CD4-positive, alpha-beta T cell treated with Interleukin-15 for 4 hours (primary cell): ENCODE measurements at regions not wholly inside any gene's neighbourhood (a gene's known extent, or its start where the extent isn't known, plus 50 kb on each side); places are given as distances from the start of the nearest gene placed in this dataset.
"Not testable (repeated sequence)": the region's sequence is repeated elsewhere in the genome, so short reads cannot be mapped to it uniquely, and the experiment has no call there.

ENCODE experiments used
- DNase-seq: peaks from one replicate; pipeline ENCODE4 v3.0.0-alpha.2; 2020; ENCODE audit warnings: low spot score

DNA sequence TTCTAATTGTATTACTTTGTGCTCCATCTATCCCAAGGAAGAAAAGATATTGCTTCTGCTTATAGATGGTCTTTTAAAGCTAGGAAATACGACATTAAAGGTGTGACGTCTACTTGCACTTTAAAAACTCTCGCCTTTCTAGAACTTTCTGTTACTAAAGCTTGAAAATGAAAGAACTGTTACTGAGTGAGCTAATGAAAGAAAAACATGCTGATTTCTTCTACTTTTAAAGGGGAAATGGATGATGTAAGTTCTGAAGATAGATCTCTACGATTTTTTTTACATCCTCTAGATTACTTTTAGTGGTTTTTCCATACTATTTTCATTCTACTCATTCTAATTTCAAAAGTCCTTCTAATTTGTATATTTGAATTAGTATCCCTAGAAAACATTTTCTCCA, 387.5 kb downstream of the USP25 start:
- no peak for DNase-seq

DNA sequence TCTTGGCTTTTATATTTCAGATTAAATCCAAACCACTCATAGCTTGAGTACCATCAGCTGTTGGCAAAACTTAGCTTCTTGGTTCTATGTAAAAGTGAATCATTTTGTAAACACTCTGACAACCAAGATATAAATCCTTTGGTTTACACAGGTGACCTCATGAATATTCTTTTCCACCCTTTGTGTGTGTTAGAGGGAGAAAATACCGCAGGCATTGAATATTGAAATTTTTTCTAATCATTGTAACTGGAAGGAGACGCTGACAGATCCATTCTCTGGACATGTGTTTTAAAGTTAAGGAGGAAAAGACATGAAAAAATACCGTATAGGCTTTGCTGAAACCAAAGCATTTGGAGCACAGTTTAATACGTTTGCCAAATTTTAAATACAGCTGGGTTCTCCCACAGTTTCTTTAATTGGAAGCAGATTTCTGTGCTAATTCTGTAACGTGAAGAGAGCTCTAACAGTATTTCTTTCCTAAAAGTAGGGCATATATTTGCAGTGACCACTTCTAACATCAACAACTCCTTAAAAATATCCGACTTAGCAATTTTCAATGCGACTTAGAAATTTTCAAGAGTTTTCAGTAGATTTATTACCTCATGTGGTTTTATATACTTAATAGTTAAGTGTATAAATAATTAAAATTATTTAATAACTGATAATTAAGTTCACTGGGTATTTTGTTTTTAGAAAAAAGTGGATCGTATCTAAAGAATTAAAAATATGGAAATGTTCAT, 388.2 kb downstream of the USP25 start:
- no peak for DNase-seq

DNA sequence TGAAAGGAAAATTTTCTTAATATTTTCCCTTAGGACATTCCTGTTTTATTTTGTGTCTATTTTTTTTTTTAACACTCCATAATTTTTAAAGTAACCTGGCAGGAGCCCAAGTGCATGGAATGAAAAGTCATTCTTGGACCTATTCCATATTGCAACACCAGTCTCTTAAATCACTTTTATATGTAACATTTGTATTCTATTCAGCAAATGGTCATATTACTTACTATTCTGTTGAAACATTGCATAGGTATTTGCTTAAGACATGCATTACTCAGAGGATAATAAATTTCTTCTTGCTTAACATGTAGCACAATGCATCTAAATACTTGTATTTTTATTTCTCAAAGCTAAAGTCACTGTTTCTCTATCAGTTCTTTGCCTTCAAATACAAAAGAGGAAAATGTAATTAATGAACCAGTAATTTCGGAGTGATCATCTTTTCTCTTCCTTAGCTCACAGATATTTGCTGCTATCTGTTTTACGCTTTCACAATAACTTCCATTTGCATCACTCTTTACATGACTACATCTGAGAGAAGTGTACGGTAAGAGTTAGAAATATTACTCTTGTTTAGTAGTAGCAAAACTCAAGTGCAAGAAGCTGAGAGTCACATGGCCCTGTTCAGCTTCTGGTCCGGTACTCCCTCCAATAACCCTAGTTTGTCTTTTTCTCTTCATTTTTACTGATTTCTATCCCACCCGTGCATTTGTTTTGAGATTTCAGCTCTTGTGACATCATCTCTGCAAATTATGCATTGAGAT, 394.8 kb downstream of the USP25 start:
- no peak for DNase-seq

DNA sequence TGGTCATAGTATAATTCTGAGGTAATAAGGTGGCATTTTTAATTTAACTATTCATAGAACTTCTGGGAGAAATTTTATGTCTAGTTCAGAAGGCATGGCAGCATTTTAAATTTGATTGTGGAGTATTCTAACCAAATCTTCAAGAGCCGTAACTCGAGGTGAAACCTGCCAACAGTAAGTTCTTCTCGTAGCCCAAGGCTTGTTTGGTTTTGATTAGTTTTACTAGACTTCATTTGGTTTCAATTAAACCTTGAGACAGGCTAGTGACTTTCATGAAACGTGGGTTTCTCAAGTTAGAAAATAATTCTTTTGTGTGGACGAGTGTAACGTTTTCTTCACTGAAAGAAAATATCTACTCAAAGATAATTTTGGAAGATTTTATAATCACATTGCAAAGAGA, 395.5 kb downstream of the USP25 start:
- no peak for DNase-seq

GRCh38 chr21:16132453-16132852, 402.7 kb downstream of the USP25 start:
- DNase-seq: not testable (repeated sequence)

GRCh38 chr21:16133248-16133647, 403.5 kb downstream of the USP25 start:
- DNase-seq: no peak

DNA sequence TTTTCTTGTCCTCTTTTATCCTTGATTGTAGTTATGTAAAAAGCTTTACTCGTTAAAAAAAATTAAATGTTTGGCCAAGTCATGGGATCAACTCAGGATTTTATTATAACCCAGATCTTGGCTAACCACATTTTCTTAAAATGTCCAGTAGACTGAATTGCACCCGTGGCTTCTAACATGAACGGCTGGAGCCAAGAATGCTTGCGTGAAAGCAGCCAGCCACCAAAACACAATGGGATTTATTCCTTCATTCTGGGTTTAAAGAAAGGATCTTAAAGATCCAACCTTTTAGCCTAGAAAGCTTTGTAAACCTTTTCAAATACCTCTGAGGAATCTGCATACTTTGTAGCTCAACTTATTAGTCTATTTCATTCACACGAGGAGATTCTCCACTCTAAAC, 404.4 kb downstream of the USP25 start:
- no peak for DNase-seq

DNA sequence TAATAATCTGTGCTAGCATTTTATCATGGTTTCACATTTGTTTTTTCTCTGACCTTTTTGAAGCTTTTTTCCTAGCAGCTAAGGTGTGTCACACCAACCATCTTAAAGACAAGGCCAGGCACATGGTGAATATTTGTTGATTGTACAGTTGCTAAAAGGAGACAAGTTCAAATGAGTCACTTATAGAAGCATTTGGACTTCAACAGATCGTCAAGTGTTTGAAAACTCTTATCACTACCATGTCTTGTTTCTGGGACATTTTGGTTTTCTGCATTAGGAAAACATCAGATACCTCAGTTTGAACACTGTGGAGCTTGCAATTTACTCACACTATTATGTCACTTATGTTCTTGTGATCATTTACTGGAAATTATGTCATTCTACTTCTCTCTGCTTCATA, 407.3 kb downstream of the USP25 start:
- no peak for DNase-seq

- DNase-seq: no peak
Observed at GRCh38 chr21:16145052-16145451, 415.3 kb downstream of the USP25 start.

DNA sequence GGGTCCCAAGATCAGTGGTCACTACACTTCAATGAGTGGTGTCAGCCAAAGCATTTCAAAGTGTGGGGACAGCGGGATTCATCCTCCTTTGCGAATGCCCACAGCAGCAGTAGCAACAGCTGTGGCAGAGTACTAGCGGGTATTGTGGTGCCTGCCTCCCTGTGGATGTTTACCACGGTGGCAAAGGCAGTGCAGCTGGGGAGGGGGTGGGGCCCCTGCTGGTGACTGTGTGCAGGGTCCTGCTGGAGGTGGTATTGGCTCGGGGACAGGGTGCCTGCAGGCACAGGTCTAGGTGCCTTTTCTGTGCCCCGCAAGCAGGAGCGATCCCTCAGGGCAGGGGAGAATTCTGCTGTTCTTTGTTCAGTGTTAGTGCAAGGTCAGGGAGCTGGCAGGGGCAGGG, 415.7 kb downstream of the USP25 start:
- no peak for DNase-seq

DNA sequence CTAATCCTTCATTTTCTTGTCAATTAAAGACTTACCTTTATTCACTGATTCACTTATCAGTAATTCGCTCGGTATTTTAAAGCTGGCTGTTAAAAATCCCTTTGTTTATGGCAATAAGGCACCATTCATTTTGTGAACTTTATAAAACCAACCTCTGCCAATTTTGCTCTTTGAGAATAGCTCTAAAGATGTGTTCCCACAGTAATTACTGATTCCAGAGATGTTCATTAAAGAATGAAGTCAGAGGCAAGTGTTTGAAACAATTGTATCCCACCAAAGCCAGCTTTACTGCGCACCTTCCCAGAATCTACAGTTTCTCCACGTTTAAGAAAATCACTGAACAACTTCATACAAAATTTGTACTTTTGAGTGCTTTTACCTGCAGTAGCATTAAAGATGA, 424.5 kb downstream of the USP25 start:
- no peak for DNase-seq

- no peak for DNase-seq
Observed at GRCh38 chr21:16154951-16155635, 425.3 kb downstream of the USP25 start.

DNA sequence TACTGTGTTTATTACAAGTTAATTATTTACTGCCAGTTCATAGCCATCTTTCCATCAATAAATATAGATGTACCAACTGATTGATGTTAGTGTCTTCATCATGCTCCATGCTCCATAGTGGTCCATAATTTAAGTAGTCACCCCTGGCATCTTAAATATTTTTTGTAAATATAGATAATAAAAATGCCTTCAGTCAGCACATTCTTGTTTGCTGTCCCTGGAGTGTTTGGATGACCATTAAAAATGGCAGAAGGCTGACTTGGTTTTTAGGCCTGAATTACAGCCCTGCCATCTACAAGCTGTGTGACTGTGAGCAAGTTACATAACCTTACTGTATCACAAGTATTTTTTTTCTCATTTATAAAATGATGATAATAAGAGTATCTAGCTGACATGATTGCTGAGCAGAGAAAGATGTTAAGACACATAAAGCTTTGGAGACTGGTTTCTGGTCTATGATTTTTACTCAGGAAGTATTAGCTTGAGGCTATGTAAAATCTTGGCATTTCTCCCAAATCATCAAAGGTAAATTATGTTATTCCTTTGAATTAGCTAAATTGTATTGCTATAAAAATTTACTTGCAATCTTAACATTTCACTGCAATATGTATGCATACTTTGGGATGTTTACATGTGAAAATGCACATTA, 427.2 kb downstream of the USP25 start:
- no peak for DNase-seq

DNA sequence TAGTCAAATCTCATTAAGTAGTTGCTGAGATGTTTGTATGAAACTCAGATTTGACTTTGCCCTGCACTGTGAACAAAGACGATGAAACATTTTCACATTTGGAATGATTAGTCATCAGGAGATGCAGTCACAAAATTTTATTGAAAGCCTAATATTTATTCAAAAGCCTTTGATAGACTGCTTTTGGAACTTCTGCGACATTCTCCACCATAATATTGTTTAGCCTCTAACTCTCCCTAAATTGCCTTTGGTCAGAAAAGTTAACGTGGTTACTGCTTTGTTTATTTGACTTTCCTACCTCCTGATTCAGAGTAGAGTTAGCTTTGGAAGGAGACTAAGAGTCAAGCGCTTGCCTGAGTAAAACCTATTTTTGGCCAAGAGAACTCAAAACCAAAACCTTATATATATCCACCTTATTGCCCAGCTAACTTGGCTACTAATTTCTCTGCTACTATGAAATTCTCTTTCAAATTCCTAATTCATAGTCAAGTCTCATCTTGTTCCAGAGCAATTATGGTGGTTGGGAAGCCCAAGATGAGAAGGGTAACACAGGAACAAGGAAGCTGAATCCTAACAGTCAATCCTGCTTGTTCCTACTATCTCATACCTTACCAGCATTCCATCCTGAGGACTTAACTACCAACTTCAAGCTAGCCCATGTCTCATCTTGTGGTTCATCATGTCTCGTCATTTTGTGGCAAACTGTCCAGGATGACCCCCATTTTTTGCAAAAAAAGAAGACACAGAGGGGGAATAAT, 429.6 kb downstream of the USP25 start:
- DNase-seq: no peak

DNA sequence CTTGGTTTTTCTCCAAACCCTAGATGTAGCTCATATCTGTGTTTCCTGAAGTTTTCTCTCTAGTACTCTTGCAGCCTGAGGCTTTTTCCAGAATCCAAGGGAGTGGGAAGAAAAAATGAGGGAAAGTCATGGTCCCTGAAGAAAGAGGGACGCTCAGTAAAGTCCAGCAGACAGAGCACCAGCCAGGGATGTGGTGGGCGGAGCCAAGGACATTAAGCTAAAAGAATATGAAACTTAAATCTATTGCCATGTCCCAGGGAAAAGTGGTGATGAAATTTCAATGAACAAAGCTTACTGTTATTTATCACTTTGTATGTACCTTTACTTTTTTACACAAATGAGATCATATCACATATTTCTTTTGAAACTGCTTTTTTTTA, 430.2 kb downstream of the USP25 start:
- no peak for DNase-seq

GRCh38 chr21:16162953-16163352, 433.2 kb downstream of the USP25 start:
- no peak for DNase-seq

GRCh38 chr21:16169102-16169511, 439.3 kb downstream of the USP25 start:
- no peak for DNase-seq

DNA sequence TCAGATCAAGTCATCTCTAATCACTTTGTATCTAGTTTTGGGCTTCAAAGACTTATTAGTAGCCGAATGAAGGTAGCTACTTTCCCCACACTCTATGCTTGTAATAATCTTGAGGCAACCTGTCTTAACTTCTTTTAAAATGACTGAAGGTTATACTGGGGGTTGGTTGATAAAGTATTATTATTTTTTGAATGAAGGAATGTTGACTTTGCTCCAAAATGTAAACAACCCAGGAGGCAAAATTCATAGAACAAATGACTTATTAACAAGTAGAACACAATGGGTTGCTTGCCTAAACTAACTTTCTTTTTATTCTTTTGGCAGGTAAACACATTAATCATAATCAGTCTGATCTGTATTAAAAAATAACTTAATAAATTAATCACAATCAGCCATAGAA, 440.0 kb downstream of the USP25 start:
- no peak for DNase-seq

- no peak for DNase-seq
Observed at GRCh38 chr21:16176570-16176969, 446.8 kb downstream of the USP25 start.

DNA sequence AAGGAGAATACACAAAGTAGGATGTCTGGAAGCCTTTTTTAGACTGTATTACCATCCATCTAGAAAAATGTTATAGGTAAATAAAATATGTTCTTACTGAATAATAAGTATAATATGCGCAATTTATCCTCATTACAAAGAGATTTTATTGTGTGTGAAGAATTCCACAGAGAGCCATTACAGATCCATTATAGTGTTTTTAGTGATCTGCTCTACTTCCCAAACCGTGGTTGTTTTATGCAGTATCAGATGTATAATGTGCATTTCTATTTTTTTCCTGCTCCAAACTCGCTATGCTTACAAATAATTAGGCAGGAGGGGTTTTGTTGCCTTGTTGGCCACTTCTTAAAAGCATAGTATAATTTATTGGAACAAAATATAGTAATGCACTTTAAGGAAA, 447.8 kb downstream of the USP25 start:
- DNase-seq: no peak

- no peak for DNase-seq
Observed at GRCh38 chr21:16179773-16180172, 450.0 kb downstream of the USP25 start.

- no peak for DNase-seq
Observed at GRCh38 chr21:16180614-16181013, 450.8 kb downstream of the USP25 start.
